ENCODE measurements at regions not wholly inside any gene's neighbourhood (a gene's known extent, or its start where the extent isn't known, plus 50 kb on each side); places are given as distances from the start of the nearest gene placed in this dataset.

DNA sequence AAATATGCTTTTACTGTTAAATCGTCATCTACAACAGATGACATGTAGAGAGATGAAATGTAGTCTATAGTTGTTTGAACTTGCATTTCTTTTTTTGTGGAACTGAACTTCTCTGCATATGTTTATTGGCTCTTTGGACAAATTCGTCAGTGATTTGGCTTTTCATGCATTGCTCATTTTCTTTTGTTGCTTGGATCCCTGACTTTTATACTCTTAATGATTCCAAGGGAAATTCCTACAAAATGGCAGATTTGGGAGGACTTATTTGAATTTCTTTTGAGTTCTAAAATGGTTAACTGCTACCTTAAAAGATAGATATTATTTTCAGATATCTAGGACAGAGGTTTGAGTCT is 65.4 kb downstream of the UTRN start:
- TF ChIP-seq KDM5A (IDR thresholded peaks at IDR 0.05; ENCODE audit: borderline replicate concordance, low read length): no peak
- TF ChIP-seq, protein P1, sequence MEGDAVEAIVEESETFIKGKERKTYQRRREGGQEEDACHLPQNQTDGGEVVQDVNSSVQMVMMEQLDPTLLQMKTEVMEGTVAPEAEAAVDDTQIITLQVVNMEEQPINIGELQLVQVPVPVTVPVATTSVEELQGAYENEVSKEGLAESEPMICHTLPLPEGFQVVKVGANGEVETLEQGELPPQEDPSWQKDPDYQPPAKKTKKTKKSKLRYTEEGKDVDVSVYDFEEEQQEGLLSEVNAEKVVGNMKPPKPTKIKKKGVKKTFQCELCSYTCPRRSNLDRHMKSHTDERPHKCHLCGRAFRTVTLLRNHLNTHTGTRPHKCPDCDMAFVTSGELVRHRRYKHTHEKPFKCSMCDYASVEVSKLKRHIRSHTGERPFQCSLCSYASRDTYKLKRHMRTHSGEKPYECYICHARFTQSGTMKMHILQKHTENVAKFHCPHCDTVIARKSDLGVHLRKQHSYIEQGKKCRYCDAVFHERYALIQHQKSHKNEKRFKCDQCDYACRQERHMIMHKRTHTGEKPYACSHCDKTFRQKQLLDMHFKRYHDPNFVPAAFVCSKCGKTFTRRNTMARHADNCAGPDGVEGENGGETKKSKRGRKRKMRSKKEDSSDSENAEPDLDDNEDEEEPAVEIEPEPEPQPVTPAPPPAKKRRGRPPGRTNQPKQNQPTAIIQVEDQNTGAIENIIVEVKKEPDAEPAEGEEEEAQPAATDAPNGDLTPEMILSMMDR (CRISPR knock-in tag; IDR thresholded peaks at IDR 0.05): no peak

Data from HepG2 (cell line).